ENCODE measurements at regions not wholly inside any gene's neighbourhood (a gene's known extent, or its start where the extent isn't known, plus 50 kb on each side); places are given as distances from the start of the nearest gene placed in this dataset.

DNA sequence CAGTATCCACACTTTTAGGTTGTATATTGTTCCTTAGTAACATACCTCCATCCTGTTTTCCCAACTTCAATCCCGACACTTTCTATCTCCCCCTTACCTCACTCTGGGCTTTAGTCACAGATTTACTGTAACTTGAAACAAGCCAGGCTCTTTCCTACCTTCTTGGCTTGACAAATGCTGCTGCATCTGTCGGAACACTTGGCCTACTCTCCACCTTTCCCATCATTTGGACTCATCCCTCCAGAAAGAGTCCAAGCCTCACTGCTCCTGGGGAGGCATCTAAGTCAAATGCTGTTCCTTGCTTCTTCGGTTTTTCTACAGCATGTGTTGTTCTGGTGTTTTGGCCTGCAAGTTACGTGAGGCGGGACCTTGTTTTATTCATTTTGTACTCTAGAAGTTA lies 142.4 kb downstream of the DACT1 start:
- no peaks in the 10 kb centered on the region; the same call in 1 of the 2 replicates for H3K27me3 ChIP-seq (ENCODE audit: insufficient read depth, low read length)
- CTCF ChIA-PET: no interaction called here
- intact Hi-C loops (cut with micrococcal nuclease): no loop called here
- no peak overlapping the region for H2AFZ ChIP-seq (ENCODE audit: low read depth, low read length, poor library complexity, severe bottlenecking)
- H3K79me2 ChIP-seq (ENCODE audit: insufficient read depth, low read length): no peaks in the 10 kb centered on the region
- H3K4me2 ChIP-seq (ENCODE audit: low read length): no peak overlapping the region
- RAD21 ChIA-PET (ENCODE audit: low non-redundant PET in 1 of 2, low total read pairs in 2 of 2, uncharacterized antibody in 2 of 2, unreplicated experiment in 2 of 2): no interaction called here
- no peaks in the 10 kb centered on the region for H3K4me1 ChIP-seq (ENCODE audit: control insufficient read depth in 1 of 2, insufficient read depth in 2 of 2, low read length in 2 of 2)
- no peaks in the 10 kb centered on the region for H3K9me2 ChIP-seq (ENCODE audit: insufficient read depth)
- DNase-seq (ENCODE audit: low read depth, low spot score): no peak
- H4K20me1 ChIP-seq (ENCODE audit: insufficient read depth): no peaks in the 10 kb centered on the region
- H3K27ac ChIP-seq (ENCODE audit: low read depth, low read length): no peak overlapping the region
- no peak for ATAC-seq
- BruUV-seq (replicated peaks): no TSS peak
- POLR2A ChIA-PET: no interaction called here
- no peak overlapping the region for H3K9ac ChIP-seq (ENCODE audit: low read length)
- H3K36me3 ChIP-seq (ENCODE audit: control insufficient read depth in 1 of 2, insufficient read depth in 2 of 2, low read length in 2 of 2): no peaks in the 10 kb centered on the region
- no peak overlapping the region for H3K4me3 ChIP-seq (replicated peaks in 1 of 2; ENCODE audit: low read depth in 1 of 2, low read length in 2 of 2)
- H3K9me3 ChIP-seq (ENCODE audit: control insufficient read depth in 1 of 2, insufficient read depth in 1 of 2, low read depth in 1 of 2, low read length in 2 of 2): no peaks in the 10 kb centered on the region
- TF ChIP-seq RAD21 (IDR thresholded peaks at IDR 0.05; ENCODE audit: low read depth): no peak
- no peak for TF ChIP-seq EZH2phosphoT487 (IDR thresholded peaks at IDR 0.05; ENCODE audit: borderline replicate concordance)
- TF ChIP-seq, protein P1, sequence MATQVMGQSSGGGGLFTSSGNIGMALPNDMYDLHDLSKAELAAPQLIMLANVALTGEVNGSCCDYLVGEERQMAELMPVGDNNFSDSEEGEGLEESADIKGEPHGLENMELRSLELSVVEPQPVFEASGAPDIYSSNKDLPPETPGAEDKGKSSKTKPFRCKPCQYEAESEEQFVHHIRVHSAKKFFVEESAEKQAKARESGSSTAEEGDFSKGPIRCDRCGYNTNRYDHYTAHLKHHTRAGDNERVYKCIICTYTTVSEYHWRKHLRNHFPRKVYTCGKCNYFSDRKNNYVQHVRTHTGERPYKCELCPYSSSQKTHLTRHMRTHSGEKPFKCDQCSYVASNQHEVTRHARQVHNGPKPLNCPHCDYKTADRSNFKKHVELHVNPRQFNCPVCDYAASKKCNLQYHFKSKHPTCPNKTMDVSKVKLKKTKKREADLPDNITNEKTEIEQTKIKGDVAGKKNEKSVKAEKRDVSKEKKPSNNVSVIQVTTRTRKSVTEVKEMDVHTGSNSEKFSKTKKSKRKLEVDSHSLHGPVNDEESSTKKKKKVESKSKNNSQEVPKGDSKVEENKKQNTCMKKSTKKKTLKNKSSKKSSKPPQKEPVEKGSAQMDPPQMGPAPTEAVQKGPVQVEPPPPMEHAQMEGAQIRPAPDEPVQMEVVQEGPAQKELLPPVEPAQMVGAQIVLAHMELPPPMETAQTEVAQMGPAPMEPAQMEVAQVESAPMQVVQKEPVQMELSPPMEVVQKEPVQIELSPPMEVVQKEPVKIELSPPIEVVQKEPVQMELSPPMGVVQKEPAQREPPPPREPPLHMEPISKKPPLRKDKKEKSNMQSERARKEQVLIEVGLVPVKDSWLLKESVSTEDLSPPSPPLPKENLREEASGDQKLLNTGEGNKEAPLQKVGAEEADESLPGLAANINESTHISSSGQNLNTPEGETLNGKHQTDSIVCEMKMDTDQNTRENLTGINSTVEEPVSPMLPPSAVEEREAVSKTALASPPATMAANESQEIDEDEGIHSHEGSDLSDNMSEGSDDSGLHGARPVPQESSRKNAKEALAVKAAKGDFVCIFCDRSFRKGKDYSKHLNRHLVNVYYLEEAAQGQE (IDR thresholded peaks at IDR 0.05; ENCODE audit: low read depth): no peak
- TF ChIP-seq, protein P2, sequence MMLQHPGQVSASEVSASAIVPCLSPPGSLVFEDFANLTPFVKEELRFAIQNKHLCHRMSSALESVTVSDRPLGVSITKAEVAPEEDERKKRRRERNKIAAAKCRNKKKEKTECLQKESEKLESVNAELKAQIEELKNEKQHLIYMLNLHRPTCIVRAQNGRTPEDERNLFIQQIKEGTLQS (IDR thresholded peaks at IDR 0.05): no peak
- no peak for TF ChIP-seq EZH2 (IDR thresholded peaks at IDR 0.05)
- TF ChIP-seq SRF (IDR thresholded peaks at IDR 0.05; ENCODE audit: low read depth): no peak
- no peak for TF ChIP-seq POLR2A (IDR thresholded peaks at IDR 0.05; ENCODE audit: borderline replicate concordance, extremely low read depth, insufficient read depth, insufficient read length)
- TF ChIP-seq TCF7L2 (IDR thresholded peaks at IDR 0.05; ENCODE audit: borderline replicate concordance, extremely low read depth, insufficient read depth, insufficient read length): no peak
- TF ChIP-seq POLR2AphosphoS5 (IDR thresholded peaks at IDR 0.05; ENCODE audit: low read depth, low read length): no peak
- no peak for TF ChIP-seq SP1 (IDR thresholded peaks at IDR 0.05; ENCODE audit: low read depth)
